ENCODE measurements at regions not wholly inside any gene's neighbourhood (a gene's known extent, or its start where the extent isn't known, plus 50 kb on each side); places are given as distances from the start of the nearest gene placed in this dataset.

DNA sequence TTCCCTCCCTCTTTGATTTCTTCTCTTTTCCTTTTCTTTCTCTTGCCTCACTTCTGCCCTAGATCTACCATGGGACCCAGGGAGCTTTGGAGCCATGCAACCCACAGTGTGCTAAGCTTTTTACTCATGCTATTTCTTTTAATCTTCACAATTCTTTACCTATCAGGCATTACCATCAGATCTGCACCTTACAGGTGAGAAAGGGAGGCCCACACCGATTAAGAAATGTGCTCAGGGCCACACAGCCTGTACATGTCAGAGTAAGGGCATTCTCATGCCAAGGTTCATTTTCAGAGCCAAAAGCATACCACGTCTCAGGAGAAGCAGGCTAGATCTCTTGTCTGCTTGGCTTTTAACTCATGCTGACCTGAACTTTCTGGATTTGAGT lies 161.9 kb downstream of the RPIA start:
- no peak for DNase-seq (ENCODE audit: low read depth in 1 of 2, low spot score in 1 of 2)
- Histone ChIP-seq H3K4me3 (replicated peaks; ENCODE audit: insufficient read depth, low read length) (no peak overlapping the region), H3K27ac (replicated peaks) (no peak overlapping the region), H3K27me3 (ENCODE audit: insufficient read depth, poor library complexity, severe bottlenecking) (no peaks in the 10 kb centered on the region)
- no peak for TF ChIP-seq GABPA (IDR thresholded peaks at IDR 0.05; ENCODE audit: low read depth)
- TF ChIP-seq, protein P1, sequence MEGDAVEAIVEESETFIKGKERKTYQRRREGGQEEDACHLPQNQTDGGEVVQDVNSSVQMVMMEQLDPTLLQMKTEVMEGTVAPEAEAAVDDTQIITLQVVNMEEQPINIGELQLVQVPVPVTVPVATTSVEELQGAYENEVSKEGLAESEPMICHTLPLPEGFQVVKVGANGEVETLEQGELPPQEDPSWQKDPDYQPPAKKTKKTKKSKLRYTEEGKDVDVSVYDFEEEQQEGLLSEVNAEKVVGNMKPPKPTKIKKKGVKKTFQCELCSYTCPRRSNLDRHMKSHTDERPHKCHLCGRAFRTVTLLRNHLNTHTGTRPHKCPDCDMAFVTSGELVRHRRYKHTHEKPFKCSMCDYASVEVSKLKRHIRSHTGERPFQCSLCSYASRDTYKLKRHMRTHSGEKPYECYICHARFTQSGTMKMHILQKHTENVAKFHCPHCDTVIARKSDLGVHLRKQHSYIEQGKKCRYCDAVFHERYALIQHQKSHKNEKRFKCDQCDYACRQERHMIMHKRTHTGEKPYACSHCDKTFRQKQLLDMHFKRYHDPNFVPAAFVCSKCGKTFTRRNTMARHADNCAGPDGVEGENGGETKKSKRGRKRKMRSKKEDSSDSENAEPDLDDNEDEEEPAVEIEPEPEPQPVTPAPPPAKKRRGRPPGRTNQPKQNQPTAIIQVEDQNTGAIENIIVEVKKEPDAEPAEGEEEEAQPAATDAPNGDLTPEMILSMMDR (IDR thresholded peaks at IDR 0.05; ENCODE audit: insufficient read depth, low read length): no peak
- TF ChIP-seq, protein P2, sequence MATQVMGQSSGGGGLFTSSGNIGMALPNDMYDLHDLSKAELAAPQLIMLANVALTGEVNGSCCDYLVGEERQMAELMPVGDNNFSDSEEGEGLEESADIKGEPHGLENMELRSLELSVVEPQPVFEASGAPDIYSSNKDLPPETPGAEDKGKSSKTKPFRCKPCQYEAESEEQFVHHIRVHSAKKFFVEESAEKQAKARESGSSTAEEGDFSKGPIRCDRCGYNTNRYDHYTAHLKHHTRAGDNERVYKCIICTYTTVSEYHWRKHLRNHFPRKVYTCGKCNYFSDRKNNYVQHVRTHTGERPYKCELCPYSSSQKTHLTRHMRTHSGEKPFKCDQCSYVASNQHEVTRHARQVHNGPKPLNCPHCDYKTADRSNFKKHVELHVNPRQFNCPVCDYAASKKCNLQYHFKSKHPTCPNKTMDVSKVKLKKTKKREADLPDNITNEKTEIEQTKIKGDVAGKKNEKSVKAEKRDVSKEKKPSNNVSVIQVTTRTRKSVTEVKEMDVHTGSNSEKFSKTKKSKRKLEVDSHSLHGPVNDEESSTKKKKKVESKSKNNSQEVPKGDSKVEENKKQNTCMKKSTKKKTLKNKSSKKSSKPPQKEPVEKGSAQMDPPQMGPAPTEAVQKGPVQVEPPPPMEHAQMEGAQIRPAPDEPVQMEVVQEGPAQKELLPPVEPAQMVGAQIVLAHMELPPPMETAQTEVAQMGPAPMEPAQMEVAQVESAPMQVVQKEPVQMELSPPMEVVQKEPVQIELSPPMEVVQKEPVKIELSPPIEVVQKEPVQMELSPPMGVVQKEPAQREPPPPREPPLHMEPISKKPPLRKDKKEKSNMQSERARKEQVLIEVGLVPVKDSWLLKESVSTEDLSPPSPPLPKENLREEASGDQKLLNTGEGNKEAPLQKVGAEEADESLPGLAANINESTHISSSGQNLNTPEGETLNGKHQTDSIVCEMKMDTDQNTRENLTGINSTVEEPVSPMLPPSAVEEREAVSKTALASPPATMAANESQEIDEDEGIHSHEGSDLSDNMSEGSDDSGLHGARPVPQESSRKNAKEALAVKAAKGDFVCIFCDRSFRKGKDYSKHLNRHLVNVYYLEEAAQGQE (IDR thresholded peaks at IDR 0.05; ENCODE audit: insufficient replicate concordance, low read depth): no peak

DNA sequence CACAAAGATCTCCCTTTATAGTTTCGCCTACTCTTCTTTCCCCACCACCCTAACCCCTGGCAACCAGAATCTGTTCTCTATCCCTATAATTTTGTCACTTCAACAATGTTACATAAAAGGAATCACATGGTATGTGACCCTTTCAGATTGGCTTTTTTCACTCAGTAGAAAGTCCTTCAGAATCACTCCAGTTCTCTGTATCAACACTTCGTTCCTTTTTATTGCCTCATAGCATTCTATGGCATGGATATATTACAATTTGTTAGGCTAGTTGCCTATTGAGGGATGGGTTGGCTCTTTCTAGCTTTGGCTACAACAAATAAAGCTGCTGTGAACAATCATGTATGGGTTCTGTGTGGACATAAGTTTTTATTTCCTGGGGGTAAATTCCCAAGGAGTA lies 163.1 kb downstream of the RPIA start:
- no peak for DNase-seq (ENCODE audit: low read depth in 1 of 2, low spot score in 1 of 2)
- TF ChIP-seq, protein P2 (IDR thresholded peaks at IDR 0.05; ENCODE audit: insufficient replicate concordance, low read depth): no peak
- no peak for TF ChIP-seq POLR2AphosphoS5 (IDR thresholded peaks at IDR 0.05; ENCODE audit: low read depth)
- no peak for TF ChIP-seq GABPA (IDR thresholded peaks at IDR 0.05; ENCODE audit: low read depth)
- TF ChIP-seq, protein P1 (IDR thresholded peaks at IDR 0.05; ENCODE audit: insufficient read depth, low read length): no peak
- no peak for TF ChIP-seq SPI1 (IDR thresholded peaks at IDR 0.05; ENCODE audit: borderline replicate concordance, low read depth)
- Histone ChIP-seq H3K27me3 (ENCODE audit: insufficient read depth, poor library complexity, severe bottlenecking) (no peaks in the 10 kb centered on the region), H3K27ac (replicated peaks) (no peak overlapping the region), H3K4me3 (replicated peaks; ENCODE audit: insufficient read depth, low read length) (no peak overlapping the region)

DNA sequence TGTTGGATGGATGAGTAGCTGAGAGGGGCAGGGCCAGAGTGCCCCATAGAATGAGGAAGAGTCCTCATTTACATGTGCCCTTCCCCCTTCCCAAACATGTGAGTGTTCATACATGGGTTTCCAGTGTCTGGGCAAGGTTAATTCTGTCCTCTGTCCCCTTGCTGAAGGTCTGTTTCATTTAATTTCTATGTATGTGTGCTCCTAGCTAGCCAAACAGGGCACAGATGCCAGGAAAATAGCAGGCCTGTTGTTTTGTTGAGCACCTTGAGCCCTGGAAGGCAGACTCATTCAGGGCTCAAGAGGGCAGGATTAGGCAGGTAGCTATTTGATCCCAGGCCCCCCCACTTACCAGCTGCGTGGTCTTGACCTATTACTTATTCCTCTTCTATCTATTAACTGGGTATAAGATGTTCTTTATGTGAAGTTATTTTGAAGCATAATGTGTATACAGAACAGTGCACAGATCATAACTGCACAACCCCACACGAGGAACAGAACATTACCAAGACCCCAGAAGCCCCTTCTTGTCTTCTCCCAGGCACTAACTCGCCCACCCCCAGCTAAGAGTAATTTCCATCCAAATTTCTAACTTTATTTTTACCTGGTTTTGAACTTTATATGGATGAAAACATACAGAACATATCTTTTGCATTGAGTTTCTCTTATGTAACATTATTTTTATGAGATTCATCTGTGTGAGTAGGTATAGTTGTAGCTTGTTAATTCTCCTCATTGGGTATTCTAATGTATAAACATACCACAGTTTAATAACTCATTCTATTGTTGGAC lies 164.3 kb downstream of the RPIA start:
- DNase-seq (ENCODE audit: low read depth in 1 of 2, low spot score in 1 of 2): no peak
- no peaks in the 10 kb centered on the region for H3K27me3 ChIP-seq (ENCODE audit: insufficient read depth, poor library complexity, severe bottlenecking)
- H3K27ac ChIP-seq (replicated peaks): no peak overlapping the region
- no peak overlapping the region for H3K4me3 ChIP-seq (replicated peaks; ENCODE audit: insufficient read depth, low read length)
- no peak for TF ChIP-seq SPI1 (IDR thresholded peaks at IDR 0.05; ENCODE audit: borderline replicate concordance, low read depth)
- TF ChIP-seq GABPA (IDR thresholded peaks at IDR 0.05; ENCODE audit: low read depth): no peak
- TF ChIP-seq, protein P2 (IDR thresholded peaks at IDR 0.05; ENCODE audit: insufficient replicate concordance, low read depth): no peak
- TF ChIP-seq POLR2AphosphoS5 (IDR thresholded peaks at IDR 0.05; ENCODE audit: low read depth): no peak
- TF ChIP-seq, protein P1 (IDR thresholded peaks at IDR 0.05; ENCODE audit: insufficient read depth, low read length): no peak

All from HL-60 (cell line).